GM10266 (cell line): ENCODE measurements at regions not wholly inside any gene's neighbourhood (a gene's known extent, or its start where the extent isn't known, plus 50 kb on each side); places are given as distances from the start of the nearest gene placed in this dataset.

Experiments
- DNase-seq: peaks from one replicate; pipeline ENCODE4 v3.0.0; 2012; ENCODE audit errors: extremely low spot score
- TF ChIP-seq, protein P1 (sequence below): IDR thresholded peaks from 2 replicates; pipeline ENCODE4 v1.5.1; 2012; ENCODE audit warnings: mild to moderate bottlenecking, low read depth; ENCODE audit not compliant: control insufficient read depth, insufficient read depth; ENCODE audit errors: missing control alignments

DNA sequence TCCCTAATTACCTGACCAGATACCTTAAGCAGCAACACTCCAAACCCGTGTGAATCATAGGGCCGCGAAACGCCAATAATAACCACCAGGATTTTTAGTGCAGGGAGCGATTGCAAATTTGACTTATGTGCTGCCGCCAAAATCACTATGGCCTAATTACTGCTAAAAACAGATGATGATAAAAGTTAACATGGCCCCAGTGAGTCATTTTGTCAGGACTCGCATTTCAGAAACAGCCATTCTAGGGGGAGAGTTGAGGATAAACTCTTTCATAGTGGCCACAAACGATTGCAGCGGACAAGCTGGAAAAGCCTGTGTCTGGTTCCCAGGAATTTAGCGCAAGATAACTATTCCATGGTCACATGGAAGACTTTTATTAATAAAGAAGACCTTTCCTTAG, 103.4 kb downstream of the HLX start:
- TF ChIP-seq, protein P1, sequence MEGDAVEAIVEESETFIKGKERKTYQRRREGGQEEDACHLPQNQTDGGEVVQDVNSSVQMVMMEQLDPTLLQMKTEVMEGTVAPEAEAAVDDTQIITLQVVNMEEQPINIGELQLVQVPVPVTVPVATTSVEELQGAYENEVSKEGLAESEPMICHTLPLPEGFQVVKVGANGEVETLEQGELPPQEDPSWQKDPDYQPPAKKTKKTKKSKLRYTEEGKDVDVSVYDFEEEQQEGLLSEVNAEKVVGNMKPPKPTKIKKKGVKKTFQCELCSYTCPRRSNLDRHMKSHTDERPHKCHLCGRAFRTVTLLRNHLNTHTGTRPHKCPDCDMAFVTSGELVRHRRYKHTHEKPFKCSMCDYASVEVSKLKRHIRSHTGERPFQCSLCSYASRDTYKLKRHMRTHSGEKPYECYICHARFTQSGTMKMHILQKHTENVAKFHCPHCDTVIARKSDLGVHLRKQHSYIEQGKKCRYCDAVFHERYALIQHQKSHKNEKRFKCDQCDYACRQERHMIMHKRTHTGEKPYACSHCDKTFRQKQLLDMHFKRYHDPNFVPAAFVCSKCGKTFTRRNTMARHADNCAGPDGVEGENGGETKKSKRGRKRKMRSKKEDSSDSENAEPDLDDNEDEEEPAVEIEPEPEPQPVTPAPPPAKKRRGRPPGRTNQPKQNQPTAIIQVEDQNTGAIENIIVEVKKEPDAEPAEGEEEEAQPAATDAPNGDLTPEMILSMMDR = no peak
- no peak for DNase-seq

DNA sequence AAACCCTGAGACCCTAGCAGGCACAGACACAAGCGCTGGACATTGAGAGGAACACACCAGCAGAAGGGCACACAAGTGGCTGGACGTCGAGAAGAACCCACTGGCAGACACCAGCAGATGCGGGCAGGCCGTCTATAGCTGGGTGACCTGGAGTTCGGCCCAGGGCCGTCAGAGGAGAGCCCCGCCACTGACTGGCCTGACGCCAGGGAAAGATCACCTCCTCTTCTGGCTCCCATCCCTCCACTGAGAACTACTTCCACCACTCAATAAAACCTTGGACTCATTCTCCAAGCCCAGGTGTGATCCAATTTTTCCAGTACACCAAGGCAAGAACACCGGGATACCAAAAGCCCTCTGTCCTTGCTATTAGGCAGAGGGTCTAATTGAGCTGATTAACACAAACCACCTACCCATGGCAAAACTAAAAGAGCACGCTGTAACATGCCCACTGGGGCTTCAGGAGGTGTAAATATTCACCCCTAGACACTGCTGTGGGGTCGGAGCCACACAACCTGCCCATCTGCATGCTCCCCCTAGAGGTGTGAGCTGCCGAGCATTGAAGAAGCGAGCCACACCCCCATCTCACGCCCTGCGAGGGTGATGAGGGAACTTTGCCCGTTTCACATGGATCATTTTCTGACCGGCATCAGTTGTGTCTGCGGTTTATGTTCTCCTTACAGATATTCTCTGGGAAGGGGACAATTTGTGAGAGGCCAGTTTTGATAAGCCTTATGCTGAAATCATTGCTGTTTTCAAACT, 104.8 kb downstream of the HLX start:
- no peak for DNase-seq

DNA sequence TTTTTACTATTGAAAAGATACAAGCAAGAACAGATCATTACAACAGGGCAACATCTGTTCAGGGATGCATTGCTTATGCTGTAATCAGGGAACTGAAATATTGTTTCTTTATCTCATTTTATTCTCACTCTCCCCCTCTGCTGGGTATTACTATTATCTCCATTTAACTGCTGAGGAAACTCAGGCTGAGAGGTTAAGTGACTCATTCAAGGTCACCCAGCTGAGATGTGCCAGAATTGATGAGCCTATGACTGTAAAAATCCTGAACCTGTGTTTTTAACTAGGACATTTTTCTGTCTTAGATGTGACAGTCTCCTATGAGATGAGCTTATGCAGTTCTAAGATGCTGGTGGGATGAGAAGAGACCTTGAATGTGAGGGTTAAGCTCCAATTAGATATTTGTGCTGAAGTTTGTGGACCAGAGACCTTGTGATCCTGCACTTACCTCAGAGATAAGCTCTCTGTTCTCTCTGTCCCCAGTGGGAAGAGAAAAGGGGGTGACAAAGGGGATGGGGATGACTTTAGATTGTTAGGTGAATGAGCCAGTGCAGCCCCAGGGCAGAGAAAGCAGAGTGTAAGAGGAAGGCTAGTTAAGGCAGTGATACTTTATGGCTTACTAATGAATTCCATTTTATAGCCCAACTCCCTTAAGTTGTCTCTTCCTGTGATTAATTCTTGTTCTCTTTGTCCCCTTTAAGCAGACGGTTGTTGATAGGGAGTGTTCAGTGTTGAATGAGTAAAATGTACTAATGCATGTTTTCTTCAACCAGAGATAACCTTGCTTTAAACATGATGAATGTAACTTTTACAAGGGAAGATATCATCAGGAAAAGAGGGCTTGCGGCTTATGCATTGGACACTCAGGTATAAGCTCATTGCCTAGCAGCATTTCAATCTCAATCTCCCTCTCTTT, 111.4 kb downstream of the HLX start:
- DNase-seq = no peak
- TF ChIP-seq, protein P1 = no peak

More for the DNA sequence above, 104.8 kb downstream of the HLX start:
- TF ChIP-seq, protein P1 = no peak

DNA sequence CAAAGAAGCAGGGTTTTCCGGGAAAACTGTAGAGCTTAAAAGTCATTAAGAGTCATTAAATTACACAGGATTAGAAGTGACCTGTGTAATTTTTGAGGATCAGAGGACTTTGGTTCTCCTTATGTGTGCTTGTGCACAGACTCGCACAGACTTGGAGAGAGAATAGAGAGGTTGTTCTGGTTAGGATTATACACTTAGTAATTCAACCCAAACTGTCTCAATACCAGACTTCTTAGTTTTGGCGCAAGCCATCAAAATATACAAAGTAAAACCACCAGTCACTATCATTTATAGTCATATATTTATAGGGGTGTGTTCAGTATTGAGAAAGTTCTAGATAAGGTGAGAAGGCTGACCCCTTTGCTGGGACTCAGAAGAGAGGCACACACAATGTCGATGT, 112.3 kb downstream of the HLX start:
- no peak for DNase-seq
- TF ChIP-seq, protein P1 = no peak

DNA sequence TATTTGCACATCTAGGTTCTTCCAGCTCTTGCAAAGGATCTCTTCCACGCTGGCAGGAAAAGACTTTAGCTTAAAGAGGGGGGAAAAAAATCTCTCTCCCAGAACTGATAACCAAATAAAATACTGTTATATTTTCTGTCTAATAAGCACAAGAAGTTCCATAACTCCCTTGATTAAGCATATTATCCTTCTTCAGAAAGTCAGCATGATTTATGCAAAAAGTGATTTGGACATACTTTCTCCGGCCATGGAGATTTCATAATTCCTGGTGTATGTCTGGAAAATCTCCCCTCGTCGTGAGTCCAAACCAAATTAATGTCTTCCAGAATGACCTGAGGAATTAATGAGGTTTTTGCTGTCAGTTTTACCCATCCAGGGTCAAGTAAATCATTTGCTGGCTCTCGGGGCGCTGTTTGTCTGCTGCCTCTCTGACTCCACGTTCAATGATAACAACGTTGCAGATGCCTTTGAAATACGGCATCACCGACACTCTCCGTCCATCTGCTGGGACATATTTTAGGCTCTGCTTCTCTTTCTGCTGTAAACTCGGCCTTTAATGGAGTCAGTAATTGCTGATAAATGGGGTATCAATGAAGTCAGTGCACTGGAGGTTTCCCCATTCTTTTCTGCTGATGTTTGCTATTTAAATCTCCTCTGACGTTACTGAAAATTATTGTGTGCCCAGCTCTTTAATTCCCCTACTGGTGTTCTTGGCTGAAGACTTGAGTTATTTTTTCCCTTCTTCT, 112.9 kb downstream of the HLX start:
- TF ChIP-seq, protein P1 = no peak
- no peak for DNase-seq

DNA sequence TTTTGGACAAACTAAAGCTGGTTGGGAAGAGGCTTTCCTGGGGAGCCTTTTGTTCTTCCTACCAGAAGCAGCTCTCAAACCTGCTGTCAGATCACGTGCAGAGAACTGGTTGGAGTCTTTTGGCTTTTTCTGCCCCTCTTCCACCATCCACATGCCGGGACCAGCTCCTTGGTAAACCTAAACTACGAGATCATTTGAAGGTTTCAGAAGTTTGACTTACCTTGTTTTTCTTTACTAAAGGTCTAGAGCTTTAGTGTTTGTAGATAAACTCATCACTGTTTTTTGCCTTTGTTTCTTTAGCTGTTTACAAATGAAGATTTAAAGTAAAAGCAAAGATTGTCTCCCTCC, 113.4 kb downstream of the HLX start:
- DNase-seq = no peak
- TF ChIP-seq, protein P1 = no peak

DNA sequence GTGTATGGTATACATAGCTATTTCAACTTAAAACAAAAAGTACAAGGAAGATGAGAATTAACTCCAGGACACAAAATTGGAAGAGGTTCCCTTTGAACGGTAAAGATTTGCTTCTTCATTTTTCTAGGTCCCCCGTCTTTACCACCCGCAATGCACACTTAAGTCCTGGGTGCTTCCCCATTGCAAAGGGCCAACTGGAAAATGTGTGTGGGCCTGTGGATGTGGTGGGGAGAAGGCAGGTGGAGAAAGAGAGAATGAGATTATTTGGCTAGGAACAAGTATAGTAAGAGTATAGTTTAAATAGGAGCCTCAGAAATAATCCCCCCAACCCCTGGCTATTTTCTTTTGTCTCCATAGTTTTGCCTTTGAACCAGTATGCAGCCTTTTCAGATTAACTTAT, 115.4 kb downstream of the HLX start:
- no peak for DNase-seq
- TF ChIP-seq, protein P1 = no peak
